ENCODE measurements at regions not wholly inside any gene's neighbourhood (a gene's known extent, or its start where the extent isn't known, plus 50 kb on each side); places are given as distances from the start of the nearest gene placed in this dataset.

- Histone ChIP-seq H3K36me3 (ENCODE audit: insufficient read depth, low read length) (no peaks in the 10 kb centered on the region), H3K27ac (ENCODE audit: low read depth, low read length) (no peak overlapping the region), H3K9ac (ENCODE audit: low read depth, low read length) (no peak overlapping the region), H3K4me3 (ENCODE audit: low read length) (no peak overlapping the region), H3K9me3 (ENCODE audit: insufficient read depth, low read depth, low read length) (no peaks in the 10 kb centered on the region), H3K4me1 (ENCODE audit: insufficient read depth, low read length) (peaks cover 2% of the 10 kb centered on the region; the same call in 1 of the 2 replicates), H3K27me3 (ENCODE audit: insufficient read depth, low read length) (no peaks in the 10 kb centered on the region)
- 72% methylated on average over 4 of the region's 5 CpGs for WGBS
Observed at GRCh38 chr1:198918920-198919319, 280.1 kb downstream of the PTPRC start.

- Histone ChIP-seq H3K27me3 (ENCODE audit: insufficient read depth, low read length) (no peaks in the 10 kb centered on the region), H3K36me3 (ENCODE audit: insufficient read depth, low read length) (no peaks in the 10 kb centered on the region), H3K4me3 (ENCODE audit: low read length) (no peak overlapping the region), H3K9ac (ENCODE audit: low read depth, low read length) (no peak overlapping the region), H3K4me1 (ENCODE audit: insufficient read depth, low read length) (peaks cover 2% of the 10 kb centered on the region; the same call in 1 of the 2 replicates), H3K9me3 (ENCODE audit: insufficient read depth, low read depth, low read length) (no peaks in the 10 kb centered on the region), H3K27ac (ENCODE audit: low read depth, low read length) (no peak overlapping the region)
- 91% methylated on average over 5 of the region's 5 CpGs for WGBS
Observed at GRCh38 chr1:198919667-198920398, 281.0 kb downstream of the PTPRC start.

GRCh38 chr1:198922638-198923430 lies 284.0 kb downstream of the PTPRC start:
- Histone ChIP-seq H3K27me3 (ENCODE audit: insufficient read depth, low read length) (no peaks in the 10 kb centered on the region), H3K9me3 (ENCODE audit: insufficient read depth, low read depth, low read length) (no peaks in the 10 kb centered on the region), H3K27ac (ENCODE audit: low read depth, low read length) (no peak overlapping the region), H3K4me1 (ENCODE audit: insufficient read depth, low read length) (peaks cover 2% of the 10 kb centered on the region; the same call in 1 of the 2 replicates), H3K36me3 (ENCODE audit: insufficient read depth, low read length) (no peaks in the 10 kb centered on the region), H3K4me3 (ENCODE audit: low read length) (no peak overlapping the region), H3K9ac (ENCODE audit: low read depth, low read length) (no peak overlapping the region)
- 98% methylated on average over 4 of the region's 5 CpGs for WGBS

DNA sequence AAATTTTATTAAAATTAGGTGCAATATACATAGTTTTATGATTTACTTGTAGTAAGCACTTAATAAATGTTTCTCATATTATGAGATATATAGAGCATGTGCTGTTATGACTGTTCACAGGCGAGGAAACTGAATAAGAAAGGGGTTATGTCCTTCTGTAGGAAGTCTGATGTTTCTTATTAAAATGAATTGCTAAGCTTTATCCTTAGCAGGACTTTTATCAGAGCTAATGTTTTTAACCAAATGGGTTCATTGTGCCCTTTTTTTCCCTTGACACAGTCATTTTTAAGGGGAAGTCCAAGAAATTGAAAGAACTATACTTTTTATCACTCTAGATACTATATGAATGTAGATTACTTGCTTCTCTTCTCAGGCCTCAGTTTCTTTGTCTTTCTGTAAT lies 285.2 kb downstream of the PTPRC start:
- 100% methylated on average over 1 of the region's 1 CpG for WGBS
- Histone ChIP-seq H3K27me3 (ENCODE audit: insufficient read depth, low read length) (no peaks in the 10 kb centered on the region), H3K4me3 (ENCODE audit: low read length) (no peak overlapping the region), H3K27ac (ENCODE audit: low read depth, low read length) (no peak overlapping the region), H3K4me1 (ENCODE audit: insufficient read depth, low read length) (peaks cover 2% of the 10 kb centered on the region; the same call in 1 of the 2 replicates), H3K36me3 (ENCODE audit: insufficient read depth, low read length) (no peaks in the 10 kb centered on the region), H3K9me3 (ENCODE audit: insufficient read depth, low read depth, low read length) (no peaks in the 10 kb centered on the region), H3K9ac (ENCODE audit: low read depth, low read length) (no peak overlapping the region)

- H3K4me1 ChIP-seq (ENCODE audit: insufficient read depth, low read length), result peaks cover 2% of the 10 kb centered on the region; the same call in 1 of the 2 replicates
- H3K4me3 ChIP-seq (ENCODE audit: low read length), result no peak overlapping the region
- H3K9me3 ChIP-seq (ENCODE audit: insufficient read depth, low read depth, low read length), result no peaks in the 10 kb centered on the region
- no peaks in the 10 kb centered on the region for H3K36me3 ChIP-seq (ENCODE audit: insufficient read depth, low read length)
- no peak overlapping the region for H3K27ac ChIP-seq (ENCODE audit: low read depth, low read length)
- no peaks in the 10 kb centered on the region for H3K27me3 ChIP-seq (ENCODE audit: insufficient read depth, low read length)
- no peak overlapping the region for H3K9ac ChIP-seq (ENCODE audit: low read depth, low read length)
Observed at GRCh38 chr1:198925567-198925966, 286.7 kb downstream of the PTPRC start.

DNA sequence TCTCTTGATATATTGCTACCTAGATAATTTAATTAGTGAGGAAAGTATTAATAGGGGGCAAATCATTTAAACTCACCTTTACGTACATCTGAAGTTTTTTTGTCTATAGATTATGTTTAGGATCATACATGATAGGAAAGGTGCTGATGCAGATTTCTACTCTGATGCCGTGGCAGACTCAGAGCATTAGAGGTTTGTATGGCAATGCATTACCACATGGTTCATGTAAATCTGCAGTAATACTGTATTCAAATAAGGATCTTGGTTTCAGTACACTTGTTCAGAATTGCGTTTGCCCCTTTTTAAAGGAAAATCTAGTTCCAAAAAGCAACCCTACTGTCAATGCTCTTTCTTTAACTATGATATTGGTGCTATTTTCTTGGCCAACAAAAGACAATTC lies 288.3 kb downstream of the PTPRC start:
- Histone ChIP-seq H3K36me3 (ENCODE audit: insufficient read depth, low read length) (no peaks in the 10 kb centered on the region), H3K4me3 (ENCODE audit: low read length) (no peak overlapping the region), H3K27ac (ENCODE audit: low read depth, low read length) (no peak overlapping the region), H3K9ac (ENCODE audit: low read depth, low read length) (no peak overlapping the region), H3K27me3 (ENCODE audit: insufficient read depth, low read length) (no peaks in the 10 kb centered on the region), H3K4me1 (ENCODE audit: insufficient read depth, low read length) (peaks cover 8% of the 10 kb centered on the region), H3K9me3 (ENCODE audit: insufficient read depth, low read depth, low read length) (no peaks in the 10 kb centered on the region)
- WGBS, result 89% methylated on average over 3 of the region's 3 CpGs

DNA sequence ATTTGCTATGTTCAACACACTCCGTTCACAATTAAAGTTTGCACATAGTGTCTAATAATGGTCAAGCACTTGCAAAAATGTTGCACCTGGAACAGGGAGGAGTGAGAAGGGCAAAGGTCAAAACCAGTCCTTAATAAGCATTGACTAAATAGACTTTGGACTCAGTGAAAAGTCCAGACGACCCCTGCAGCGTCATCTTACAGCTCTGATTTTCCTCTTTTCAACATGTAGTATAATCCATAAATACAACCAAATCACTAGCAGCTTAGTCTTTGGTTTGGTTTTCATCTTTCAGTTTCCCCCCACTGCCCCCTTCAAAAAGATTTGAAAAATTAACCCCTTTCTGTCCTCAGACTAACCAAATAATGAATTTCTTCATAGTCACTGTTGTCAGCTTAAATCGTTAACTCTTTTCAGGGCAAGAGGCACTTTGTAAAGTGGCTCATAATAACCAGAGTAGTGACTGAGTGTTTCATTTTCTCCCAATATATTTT lies 290.3 kb downstream of the PTPRC start:
- Histone ChIP-seq H3K27me3 (ENCODE audit: insufficient read depth, low read length) (no peaks in the 10 kb centered on the region), H3K4me1 (ENCODE audit: insufficient read depth, low read length) (peaks cover 15% of the 10 kb centered on the region), H3K9me3 (ENCODE audit: insufficient read depth, low read depth, low read length) (no peaks in the 10 kb centered on the region), H3K9ac (ENCODE audit: low read depth, low read length) (no peak overlapping the region), H3K4me3 (ENCODE audit: low read length) (no peak overlapping the region), H3K36me3 (ENCODE audit: insufficient read depth, low read length) (no peaks in the 10 kb centered on the region), H3K27ac (ENCODE audit: low read depth, low read length) (no peak overlapping the region)
- whole genome bisulfite sequencing, result 92% methylated on average over 4 of the region's 4 CpGs

DNA sequence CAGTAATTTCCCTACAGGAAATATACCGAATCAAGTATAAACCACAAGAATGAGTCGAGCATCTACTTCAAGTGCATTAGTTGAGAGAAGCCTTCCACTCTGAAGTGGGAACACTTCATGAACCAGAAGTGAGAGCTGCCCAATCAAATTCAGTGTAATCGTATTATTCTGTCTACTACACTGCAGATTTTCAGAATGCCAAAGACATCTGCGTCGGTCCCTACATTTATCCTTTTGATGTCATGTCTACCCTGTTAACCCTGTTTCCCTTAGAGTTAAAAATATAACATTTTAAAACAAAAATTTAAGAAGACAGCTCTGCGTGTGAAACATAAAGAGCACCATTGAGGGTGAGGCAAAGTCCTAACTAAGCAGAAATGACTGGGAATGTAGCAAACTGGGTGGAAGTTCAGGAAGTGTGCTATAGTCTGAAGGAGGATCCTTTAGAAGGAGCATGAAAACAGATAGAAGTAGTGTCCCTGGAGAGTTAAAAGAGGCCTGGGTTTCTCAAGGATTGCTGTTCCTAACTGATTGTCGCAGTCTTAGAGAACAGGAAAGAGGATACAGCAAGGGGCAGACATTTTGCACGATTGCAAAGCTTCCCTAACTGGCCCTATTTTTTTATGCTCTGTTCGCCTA lies 291.2 kb downstream of the PTPRC start:
- no peak overlapping the region for H3K27ac ChIP-seq (ENCODE audit: low read depth, low read length)
- no peaks in the 10 kb centered on the region for H3K9me3 ChIP-seq (ENCODE audit: insufficient read depth, low read depth, low read length)
- no peak overlapping the region for H3K4me3 ChIP-seq (ENCODE audit: low read length)
- WGBS, result 93% methylated on average over 9 of the region's 9 CpGs
- no peaks in the 10 kb centered on the region for H3K36me3 ChIP-seq (ENCODE audit: insufficient read depth, low read length)
- H3K9ac ChIP-seq (ENCODE audit: low read depth, low read length), result no peak overlapping the region
- H3K4me1 ChIP-seq (ENCODE audit: insufficient read depth, low read length), result peaks cover 15% of the 10 kb centered on the region
- no peaks in the 10 kb centered on the region for H3K27me3 ChIP-seq (ENCODE audit: insufficient read depth, low read length)

DNA sequence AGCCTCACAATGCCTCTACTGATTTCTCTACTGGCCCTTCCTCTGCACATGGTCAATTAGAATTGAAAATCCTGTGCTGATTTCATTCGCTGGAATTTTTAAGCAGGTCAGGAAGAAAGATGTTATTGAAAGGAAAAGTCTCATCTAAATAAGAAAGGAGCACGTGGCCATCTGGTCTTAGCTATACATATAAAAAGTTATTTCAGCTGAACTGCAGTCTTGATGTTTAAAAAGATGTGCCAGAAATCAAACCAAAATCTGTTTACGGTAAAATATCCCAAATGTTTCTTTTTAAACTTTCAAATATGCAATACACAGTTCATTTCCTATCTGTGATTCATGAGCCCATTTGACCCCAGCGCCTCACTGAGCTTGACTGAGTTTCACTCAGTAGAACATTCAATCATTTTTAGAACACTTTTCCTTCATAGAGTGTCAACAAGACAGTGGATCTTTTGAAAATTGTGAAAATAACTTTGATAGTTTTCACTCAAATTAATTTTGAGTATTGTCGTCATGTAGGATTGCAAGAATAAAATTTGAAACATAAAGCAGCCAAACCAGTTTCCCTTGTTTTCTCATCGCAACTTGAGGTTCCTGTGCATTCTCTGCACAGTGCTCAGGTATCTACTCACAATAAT lies 293.6 kb downstream of the PTPRC start:
- Histone ChIP-seq H3K9me3 (ENCODE audit: insufficient read depth, low read depth, low read length) (no peaks in the 10 kb centered on the region), H3K4me3 (ENCODE audit: low read length) (no peak overlapping the region), H3K4me1 (ENCODE audit: insufficient read depth, low read length) (peaks cover 25% of the 10 kb centered on the region), H3K36me3 (ENCODE audit: insufficient read depth, low read length) (no peaks in the 10 kb centered on the region), H3K9ac (ENCODE audit: low read depth, low read length) (no peak overlapping the region), H3K27me3 (ENCODE audit: insufficient read depth, low read length) (no peaks in the 10 kb centered on the region), H3K27ac (ENCODE audit: low read depth, low read length) (no peak overlapping the region)
- 89% methylated on average over 6 of the region's 6 CpGs for WGBS

GRCh38 chr1:198933515-198934222 lies 294.8 kb downstream of the PTPRC start:
- Histone ChIP-seq H3K9ac (ENCODE audit: low read depth, low read length) (no peak overlapping the region), H3K4me3 (ENCODE audit: low read length) (no peak overlapping the region), H3K27me3 (ENCODE audit: insufficient read depth, low read length) (no peaks in the 10 kb centered on the region), H3K27ac (ENCODE audit: low read depth, low read length) (no peak overlapping the region), H3K36me3 (ENCODE audit: insufficient read depth, low read length) (no peaks in the 10 kb centered on the region), H3K4me1 (ENCODE audit: insufficient read depth, low read length) (peaks cover 25% of the 10 kb centered on the region), H3K9me3 (ENCODE audit: insufficient read depth, low read depth, low read length) (no peaks in the 10 kb centered on the region)
- 96% methylated on average over 3 of the region's 5 CpGs for WGBS

Measured in HUES64 (cell line).